Stimulated activated CD4-positive, alpha-beta T cell treated with anti-CD3 and anti-CD28 coated beads, TNF-alpha, amount 100 ng/mL, for 24 hours (primary cell): ENCODE measurements at regions not wholly inside any gene's neighbourhood (a gene's known extent, or its start where the extent isn't known, plus 50 kb on each side); places are given as distances from the start of the nearest gene placed in this dataset.

Source experiments
- DNase-seq, 3 experiments: peaks; one replicate each; pipeline ENCODE4 v3.0.0-alpha.2; 2020; ENCODE audit warnings: low read depth in 3 of 3

DNA sequence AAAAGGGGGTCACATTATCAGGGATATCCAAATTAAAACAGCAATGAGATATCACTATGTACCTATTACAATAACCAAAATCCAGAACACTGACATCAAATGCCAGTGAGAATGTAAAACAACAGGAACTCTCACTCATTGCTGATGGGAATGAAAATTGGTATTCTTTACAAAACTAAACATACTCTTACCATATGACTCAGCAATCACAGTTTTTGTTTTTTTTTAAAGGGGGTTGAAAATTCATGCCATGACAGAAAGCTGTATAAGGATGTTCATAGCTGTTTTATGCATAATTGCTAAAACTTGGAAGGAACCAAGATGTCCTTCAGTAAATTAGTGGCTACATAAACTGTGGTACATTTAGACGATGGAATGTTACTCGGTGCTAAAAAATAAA, 71.6 kb upstream of the SLITRK1 start:
- no peak for DNase-seq

GRCh38 chr13:83950293-83950692, 68.0 kb upstream of the SLITRK1 start:
- DNase-seq: no peak

DNA sequence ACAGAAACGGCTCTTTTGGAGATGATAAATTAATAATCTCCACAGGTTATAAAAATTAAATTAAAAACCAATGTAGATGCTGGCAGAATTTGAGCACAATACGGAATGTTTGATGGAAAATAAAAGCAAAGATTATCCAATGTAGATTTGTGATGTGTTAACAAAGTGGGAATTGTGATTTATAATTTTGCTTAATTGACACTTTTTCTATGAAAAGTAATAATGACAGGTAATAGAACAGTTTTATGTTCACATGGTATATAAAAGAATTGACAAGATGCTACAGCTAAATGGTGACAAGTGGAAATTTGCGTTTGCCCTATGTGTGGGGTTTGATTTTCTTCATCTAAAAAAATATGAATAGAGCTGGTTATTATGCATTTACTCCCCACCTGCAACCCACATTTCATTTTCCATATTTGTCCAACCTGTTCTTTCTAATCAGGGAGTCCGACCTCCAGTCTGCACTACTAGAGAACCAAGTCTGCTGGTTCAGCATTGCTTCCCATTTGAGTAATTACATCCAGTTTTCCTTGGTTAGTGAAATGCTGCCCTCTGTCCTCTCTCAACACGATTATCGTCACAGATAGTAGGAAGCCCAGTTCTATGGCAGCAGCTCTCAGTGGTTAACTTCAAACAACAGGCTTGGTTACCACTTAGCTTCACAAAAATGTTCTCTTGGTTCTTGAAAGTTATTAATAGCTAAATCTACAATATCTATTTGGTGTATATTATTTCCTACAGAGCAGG, 61.4 kb upstream of the SLITRK1 start:
- DNase-seq: no peak

GRCh38 chr13:83941701-83942335, 59.5 kb upstream of the SLITRK1 start:
- DNase-seq: no peak

DNA sequence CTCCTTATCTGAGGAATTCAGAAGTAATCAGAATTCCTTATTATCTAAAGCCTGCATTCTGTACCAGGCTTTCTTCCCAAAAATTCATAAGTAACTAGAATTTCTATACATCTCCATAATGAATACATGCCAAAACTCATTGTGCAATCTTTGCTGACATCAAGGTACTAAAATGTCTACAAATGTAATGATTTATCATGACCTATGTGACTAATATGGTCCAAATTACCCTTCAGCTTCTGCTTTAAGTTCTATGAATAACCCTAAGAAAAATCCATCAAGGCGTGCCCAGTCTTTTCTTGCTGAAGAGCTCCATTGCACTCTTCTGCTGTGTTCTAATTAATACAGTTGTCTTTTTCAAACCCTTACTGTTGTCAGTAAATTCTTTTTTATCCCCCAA, 58.5 kb upstream of the SLITRK1 start:
- no peak for DNase-seq

DNA sequence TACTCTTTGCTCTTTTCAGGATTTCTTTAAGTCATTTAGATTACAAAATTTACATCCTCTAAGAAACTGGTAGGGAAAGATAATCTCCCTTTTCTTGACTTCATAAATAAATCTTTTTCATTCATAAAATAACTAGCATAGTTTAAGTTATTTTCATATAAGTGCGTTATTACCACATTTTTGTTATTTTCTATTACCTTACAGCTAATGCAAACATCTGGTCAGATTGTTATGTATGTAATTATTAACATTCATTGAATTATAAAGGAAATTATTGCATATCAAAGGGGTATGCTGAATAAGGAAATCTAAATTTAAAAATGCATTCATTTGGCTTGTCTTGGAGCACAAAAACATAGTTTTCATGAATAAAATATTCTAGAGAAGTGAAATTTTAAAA, 55.3 kb upstream of the SLITRK1 start:
- DNase-seq: no peak

DNA sequence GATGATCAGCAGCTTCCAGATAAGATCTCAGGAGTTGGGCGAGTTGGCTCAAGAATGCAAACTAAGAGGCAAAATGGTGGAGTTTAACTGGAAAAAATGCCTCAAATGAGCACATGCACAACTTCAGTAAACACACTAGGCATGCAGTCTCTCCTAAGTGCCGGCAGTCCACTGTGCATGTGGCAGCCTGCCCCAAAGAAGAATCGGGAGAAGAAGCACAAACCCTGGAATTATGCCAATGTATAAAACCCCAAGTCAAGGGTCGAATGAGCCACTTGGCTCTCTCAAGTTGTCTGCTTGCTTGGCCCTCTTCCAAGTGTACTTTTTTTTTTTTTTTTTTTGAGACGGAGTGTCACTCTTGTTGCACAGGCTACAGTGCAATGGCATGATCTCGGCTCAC, 53.3 kb upstream of the SLITRK1 start:
- no peak for DNase-seq
